ENCODE measurements at regions not wholly inside any gene's neighbourhood (a gene's known extent, or its start where the extent isn't known, plus 50 kb on each side); places are given as distances from the start of the nearest gene placed in this dataset.
"Not testable (repeated sequence)": the region's sequence is repeated elsewhere in the genome, so short reads cannot be mapped to it uniquely, and the experiment has no call there.

DNA sequence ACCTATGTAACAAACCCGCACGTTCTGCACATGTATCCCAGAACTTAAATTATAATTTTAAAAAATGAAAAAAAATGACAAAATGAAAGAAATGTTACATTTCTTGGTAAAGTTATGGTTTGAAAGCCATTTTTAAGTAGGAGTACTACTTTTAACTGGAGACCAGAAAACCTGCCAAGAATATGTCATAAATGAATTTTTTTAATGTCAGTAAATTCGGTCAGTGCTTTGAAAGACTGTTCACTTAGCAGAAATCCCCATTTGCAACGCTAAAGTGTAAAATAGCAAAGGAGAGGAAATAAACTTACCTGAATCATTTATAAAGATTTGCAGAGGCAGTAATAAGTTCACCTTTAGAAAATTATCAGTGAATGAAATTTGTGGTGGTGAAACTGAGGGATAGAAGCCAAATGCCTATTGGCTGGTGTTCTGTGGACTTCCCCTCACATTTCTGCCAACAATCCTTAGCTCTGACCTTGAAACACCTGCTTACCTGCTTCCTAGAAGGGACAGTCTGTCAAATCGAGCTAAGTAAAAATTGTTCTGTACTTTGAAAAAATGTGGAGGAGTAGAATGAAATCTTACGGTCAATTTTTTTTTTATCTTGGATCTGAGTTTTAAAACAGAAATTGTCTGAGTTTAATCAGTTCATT lies 714.2 kb downstream of the SLC6A15 start:
- DNase-seq, result no peak

DNA sequence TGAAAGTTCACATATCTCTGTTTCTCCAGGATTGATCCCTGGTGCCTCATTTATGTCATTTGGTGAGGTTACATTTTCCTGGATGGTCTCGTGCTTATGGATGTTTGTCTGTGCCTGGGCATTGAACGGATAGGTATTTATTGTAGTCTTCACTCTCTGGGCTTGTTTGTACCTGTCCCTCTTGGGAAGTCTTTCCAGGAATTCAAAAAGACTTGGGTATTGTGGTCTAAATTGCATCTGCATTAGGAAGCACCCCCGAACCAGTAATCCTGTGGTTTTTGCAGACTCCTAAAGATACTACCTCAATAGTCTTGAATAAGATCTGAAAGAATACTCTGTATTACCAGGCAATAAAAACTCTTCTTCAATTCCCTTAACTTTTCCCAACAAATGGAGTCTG lies 720.8 kb downstream of the SLC6A15 start:
- no peak for DNase-seq

DNA sequence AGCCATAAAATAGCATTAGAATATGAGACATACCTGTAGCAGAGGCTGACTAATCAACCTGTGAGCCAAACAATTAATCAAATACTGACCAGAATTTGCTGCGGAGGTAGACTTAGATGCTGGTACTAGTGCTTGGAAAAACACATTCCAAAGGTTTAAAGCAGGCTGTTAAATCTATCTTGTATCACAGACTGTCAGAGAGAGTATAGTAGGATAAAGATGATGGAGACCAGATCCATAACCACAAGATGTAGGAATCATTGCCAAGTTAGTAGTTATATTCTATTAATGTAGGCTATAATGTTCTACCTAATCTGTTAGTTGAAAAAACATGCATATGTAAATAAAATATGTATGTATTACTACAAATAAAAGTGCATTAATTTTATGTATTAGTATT lies 726.2 kb downstream of the SLC6A15 start:
- no peak for DNase-seq

DNA sequence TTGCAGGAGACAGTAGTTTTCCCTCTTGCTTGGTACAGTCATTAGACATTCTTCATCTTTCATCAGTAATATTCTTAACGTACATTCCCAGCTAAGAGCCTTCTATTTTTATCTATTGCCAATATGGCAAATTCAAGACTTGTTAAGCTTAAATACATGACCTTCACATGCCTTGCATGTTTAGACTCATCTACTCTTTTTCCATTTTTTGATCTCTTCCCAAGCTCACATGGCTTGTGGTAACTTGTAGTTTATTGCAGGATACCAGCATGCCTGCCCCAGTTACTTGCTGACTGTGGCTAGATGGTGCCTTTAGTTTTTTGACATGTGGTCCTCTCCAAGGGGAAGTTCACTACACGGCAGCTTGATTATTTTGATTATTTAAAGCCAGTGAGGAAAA lies 729.0 kb downstream of the SLC6A15 start:
- no peak for DNase-seq

DNA sequence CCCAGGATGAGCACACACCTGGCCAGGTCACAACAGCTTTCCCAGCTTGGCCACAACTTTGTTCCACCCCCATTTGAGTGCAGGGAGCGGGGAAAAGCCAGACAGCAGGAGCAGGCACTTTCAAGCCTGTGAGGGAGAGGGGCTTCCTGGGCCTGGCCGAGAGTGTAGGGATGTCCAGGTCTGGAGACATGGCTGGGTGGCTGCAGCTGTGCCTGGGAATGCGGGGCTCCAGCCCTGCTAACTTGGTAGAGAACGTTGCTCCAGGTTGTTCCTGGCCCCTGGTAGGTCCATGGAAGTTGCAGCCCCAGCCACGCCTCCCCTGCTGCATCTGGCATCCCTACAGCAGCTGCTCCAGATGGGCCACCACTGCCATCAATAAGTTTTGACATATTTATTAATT lies 738.5 kb downstream of the SLC6A15 start:
- DNase-seq, result no peak

DNA sequence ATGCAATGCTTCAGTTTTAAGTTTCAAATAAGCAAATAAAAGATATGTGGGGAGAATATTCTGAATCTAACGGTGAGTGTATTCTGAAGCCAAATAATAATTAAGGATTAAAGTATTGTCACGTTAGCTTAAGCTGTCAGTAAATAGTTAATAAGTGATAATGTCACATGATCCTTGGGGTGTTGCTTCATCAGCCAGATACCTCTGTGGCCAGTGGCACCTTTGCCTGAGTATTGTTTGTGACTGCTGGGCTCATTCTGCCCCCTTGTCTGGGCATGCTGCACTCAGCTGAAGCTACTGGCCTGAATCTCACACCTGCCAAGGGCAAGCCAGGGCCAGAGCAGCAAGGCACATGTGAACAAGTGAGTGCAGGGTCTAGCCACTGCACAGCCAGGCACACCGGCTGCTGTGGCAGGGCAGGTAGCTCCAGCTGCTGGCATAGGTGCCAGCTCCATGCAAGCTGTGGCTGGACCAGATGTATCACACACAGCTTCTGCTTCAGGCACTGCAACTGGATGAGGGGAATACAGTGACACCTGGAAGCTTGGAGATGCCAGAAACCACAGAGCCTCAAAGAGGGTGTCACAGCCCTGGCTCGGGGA lies 739.7 kb downstream of the SLC6A15 start:
- DNase-seq, result no peak

DNA sequence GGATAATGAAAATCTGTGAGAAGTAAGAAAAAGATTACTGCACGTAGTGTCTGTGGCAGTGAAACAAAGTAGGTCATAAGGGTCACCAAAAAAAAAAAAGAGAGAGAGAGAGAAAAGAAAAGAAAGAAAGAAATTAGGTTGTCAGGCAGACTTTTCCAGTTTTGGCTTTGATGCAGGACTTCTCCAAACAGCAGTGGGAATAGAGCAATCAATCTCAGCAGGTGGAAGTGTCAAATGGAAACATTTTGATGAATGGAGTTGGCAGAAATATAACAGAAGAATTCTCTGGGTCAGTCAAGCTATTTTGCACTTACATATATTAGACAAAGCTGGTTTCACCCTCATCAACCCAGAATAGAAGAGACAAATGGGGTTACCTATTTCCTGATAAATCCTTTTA lies 745.8 kb downstream of the SLC6A15 start:
- no peak for DNase-seq

- DNase-seq, result no peak
These were observed 746.5 kb downstream of the SLC6A15 start for GRCh38 chr12:84165998-84166571.

DNA sequence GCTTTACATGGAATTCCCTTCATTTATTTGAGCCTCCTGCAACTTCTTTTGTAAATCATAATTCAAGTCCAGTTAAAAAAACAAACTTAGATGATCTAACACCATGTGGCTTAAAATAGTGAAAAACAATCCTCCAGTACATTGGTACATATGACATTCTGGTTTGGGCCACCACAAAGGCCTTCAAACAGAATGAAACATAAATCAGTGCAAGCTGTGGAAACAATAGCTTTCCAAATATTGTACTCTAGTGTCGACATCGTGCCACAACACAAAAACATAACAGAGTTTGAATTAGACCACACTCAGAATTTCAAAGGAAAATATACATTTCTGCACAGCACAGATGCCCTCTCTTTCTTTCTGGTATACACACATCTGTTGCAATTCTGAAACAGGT lies 751.3 kb downstream of the SLC6A15 start:
- DNase-seq, result no peak

DNA sequence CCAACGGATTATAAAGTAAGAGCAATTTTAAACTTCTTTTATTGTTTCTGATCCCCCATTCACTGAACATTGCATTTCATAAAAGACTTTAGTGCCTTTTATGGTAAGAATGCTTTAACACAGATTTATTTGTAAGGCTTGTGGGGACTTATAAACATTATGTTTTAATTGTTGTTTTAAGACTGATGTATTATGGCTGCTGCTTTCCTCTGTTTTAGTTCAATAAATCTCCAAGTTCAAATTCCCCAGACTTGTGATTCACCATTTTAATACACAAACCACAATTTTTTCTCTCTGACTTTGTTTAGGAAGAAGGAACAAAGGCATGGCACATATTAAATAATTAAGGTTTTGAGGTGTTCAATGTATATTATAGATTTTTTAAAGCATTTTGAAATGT lies 753.3 kb downstream of the SLC6A15 start:
- DNase-seq, result no peak

- DNase-seq, result no peak
These were observed 755.4 kb downstream of the SLC6A15 start for GRCh38 chr12:84157170-84157569.

- not testable (repeated sequence) for DNase-seq
These were observed 757.3 kb downstream of the SLC6A15 start for GRCh38 chr12:84154991-84155930.

GRCh38 chr12:84154439-84154990 lies 758.1 kb downstream of the SLC6A15 start:
- DNase-seq, result not testable (repeated sequence)

- no peak for DNase-seq
These were observed 762.4 kb downstream of the SLC6A15 start for GRCh38 chr12:84150201-84150600.

DNA sequence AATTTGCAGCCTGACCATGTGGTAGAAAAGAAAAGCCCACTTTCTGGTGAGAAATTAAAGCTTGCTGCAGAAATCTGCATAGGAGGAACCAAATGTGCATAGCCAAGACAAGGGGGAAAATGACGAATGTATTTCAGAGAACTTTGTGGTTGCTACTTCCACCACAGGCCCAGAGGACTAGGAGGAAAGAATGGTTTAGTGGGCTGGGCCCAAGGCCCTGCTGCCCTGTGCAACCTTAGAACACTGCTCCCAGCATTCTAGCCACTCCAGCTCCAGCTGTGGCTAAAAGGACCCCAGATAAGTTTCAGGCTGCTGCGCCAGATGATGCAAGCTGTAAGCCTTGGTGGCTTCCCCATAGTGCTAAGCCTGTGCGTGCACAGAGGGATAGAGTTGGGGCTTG lies 764.3 kb downstream of the SLC6A15 start:
- DNase-seq, result no peak

- DNase-seq, result no peak
These were observed 775.7 kb downstream of the SLC6A15 start for GRCh38 chr12:84136862-84137367.

GRCh38 chr12:84135586-84136279 lies 776.9 kb downstream of the SLC6A15 start:
- no peak for DNase-seq

- no peak for DNase-seq
These were observed 777.7 kb downstream of the SLC6A15 start for GRCh38 chr12:84134797-84135366.

DNA sequence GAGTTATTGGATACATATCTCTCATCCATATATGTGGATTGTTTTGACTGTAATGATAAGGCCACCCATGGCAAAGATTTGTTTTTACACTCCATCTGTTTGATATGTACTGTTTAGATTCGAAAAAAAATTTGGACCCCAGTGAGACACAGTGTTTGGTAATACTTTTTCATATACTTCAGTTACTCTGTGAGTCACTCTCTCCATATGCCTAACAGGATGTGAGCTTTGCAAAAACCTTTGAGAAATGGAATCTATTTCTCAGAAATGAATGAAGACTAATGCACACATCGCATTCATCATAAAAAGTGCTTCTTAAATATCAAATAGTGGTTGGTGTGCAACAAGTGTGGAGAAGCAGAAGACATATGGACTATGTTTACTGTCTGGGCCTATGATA lies 781.5 kb downstream of the SLC6A15 start:
- no peak for DNase-seq

- no peak for DNase-seq
These were observed 784.2 kb downstream of the SLC6A15 start for GRCh38 chr12:84128117-84128991.

DNA sequence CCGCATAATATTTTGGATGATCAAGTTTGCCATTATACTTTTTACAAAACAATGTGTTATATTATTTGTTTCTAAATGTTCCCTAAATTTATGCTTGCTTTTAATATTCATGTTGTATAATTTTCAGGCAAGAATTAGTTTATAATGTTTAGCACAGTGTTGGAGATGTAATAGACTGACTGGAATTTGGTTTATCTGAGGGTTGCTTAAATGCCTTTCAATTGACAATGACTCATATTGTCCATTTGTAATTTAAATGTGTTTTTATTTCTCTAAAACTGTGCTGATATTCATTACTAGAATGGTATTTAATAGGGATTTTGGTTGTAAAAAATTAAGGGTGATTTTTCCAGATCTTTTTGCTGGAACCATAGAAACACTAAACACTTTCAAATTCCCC lies 788.4 kb downstream of the SLC6A15 start:
- DNase-seq, result no peak

Measured in left hindlimb (tissue), 1 donor.